ENCODE measurements at regions not wholly inside any gene's neighbourhood (a gene's known extent, or its start where the extent isn't known, plus 50 kb on each side); places are given as distances from the start of the nearest gene placed in this dataset.

GRCh38 chr2:71807581-71808451 lies 339.8 kb downstream of the CYP26B1 start:
- FAIRE-seq = no peak

GRCh38 chr2:71806432-71806831 lies 341.2 kb downstream of the CYP26B1 start:
- FAIRE-seq = no peak

GRCh38 chr2:71804281-71804751 lies 343.3 kb downstream of the CYP26B1 start:
- FAIRE-seq = no peak

- no peak for FAIRE-seq
Measured at GRCh38 chr2:71803398-71803797, 344.3 kb downstream of the CYP26B1 start.

GRCh38 chr2:71802556-71802955 lies 345.1 kb downstream of the CYP26B1 start:
- no peak for FAIRE-seq

GRCh38 chr2:71801969-71802368 lies 345.7 kb downstream of the CYP26B1 start:
- FAIRE-seq = no peak

GRCh38 chr2:71801556-71801955 lies 346.1 kb downstream of the CYP26B1 start:
- no peak for FAIRE-seq

GRCh38 chr2:71800851-71801250 lies 346.8 kb downstream of the CYP26B1 start:
- no peak for FAIRE-seq

GRCh38 chr2:71800106-71800809 lies 346.9 kb downstream of the DYSF start:
- no peak for FAIRE-seq

GRCh38 chr2:71799013-71799575 lies 345.7 kb downstream of the DYSF start:
- no peak for FAIRE-seq

- FAIRE-seq = no peak
Measured at GRCh38 chr2:71798266-71799012, 345.1 kb downstream of the DYSF start.

- no peak for FAIRE-seq
Measured at GRCh38 chr2:71797035-71797810, 343.9 kb downstream of the DYSF start.

- no peak for FAIRE-seq
Measured at GRCh38 chr2:71796174-71796593, 342.8 kb downstream of the DYSF start.

GRCh38 chr2:71795486-71795885 lies 342.1 kb downstream of the DYSF start:
- FAIRE-seq = no peak

GRCh38 chr2:71794611-71795010 lies 341.2 kb downstream of the DYSF start:
- no peak for FAIRE-seq

- FAIRE-seq = no peak
Measured at GRCh38 chr2:71793926-71794325, 340.6 kb downstream of the DYSF start.

GRCh38 chr2:71792926-71793761 lies 339.8 kb downstream of the DYSF start:
- no peak for FAIRE-seq

GRCh38 chr2:71791501-71792135 lies 338.3 kb downstream of the DYSF start:
- FAIRE-seq = no peak

- FAIRE-seq = no peak
Measured at GRCh38 chr2:71791061-71791450, 337.7 kb downstream of the DYSF start.

- FAIRE-seq = no peak
Measured at GRCh38 chr2:71790226-71791060, 337.1 kb downstream of the DYSF start.

All from colon (tissue), 2 donors.